Activated CD4-positive, alpha-beta T cell treated with anti-CD3 and anti-CD28 coated beads, Interleukin-2, amount 10 ng/mL, durations not matched to agents 24 days and 14 days (primary cell): ENCODE measurements at regions not wholly inside any gene's neighbourhood (a gene's known extent, or its start where the extent isn't known, plus 50 kb on each side); places are given as distances from the start of the nearest gene placed in this dataset.

Experiments
- DNase-seq: peaks from one replicate; pipeline ENCODE4 v3.0.0; 2022
- H3K27ac Mint-ChIP-seq: one replicate; pipeline ENCODE4 v1.8.0; 2022; ENCODE audit warnings: mild to moderate bottlenecking, mixed read lengths
- H3K27me3 Mint-ChIP-seq: one replicate; pipeline ENCODE4 v1.8.0; 2022; ENCODE audit warnings: mixed read lengths
- H3K36me3 Mint-ChIP-seq: one replicate; pipeline ENCODE4 v1.8.0; 2022; ENCODE audit warnings: low read depth, mild to moderate bottlenecking, mixed read lengths
- H3K4me1 Mint-ChIP-seq: one replicate; pipeline ENCODE4 v1.8.0; 2021; ENCODE audit warnings: mixed read lengths
- H3K4me3 Mint-ChIP-seq: one replicate; pipeline ENCODE4 v1.8.0; 2022; ENCODE audit warnings: mild to moderate bottlenecking, moderate library complexity, mixed read lengths
- H3K9me3 Mint-ChIP-seq: one replicate; pipeline ENCODE4 v1.8.0; 2021; ENCODE audit warnings: mixed read lengths
- intact Hi-C: fragments of 100-400 bp; cut with micrococcal nuclease; formaldehyde crosslinking; loops from one replicate; pipeline ENCODE4 v1.15.1; 2023

GRCh38 chr3:102206511-102207031 is 228.2 kb upstream of the ZPLD1 start:
- Mint-ChIP-seq H3K4me1 (no peaks in the 10 kb centered on the region), H3K4me3 (no peak overlapping the region), H3K27ac (no peak overlapping the region), H3K9me3 (peaks cover 25% of the 10 kb centered on the region), H3K36me3 (no peaks in the 10 kb centered on the region), H3K27me3 (peaks cover 6% of the 10 kb centered on the region)
- DNase-seq: peak; percentile 50
- intact Hi-C loops: no loop called here

- Mint-ChIP-seq H3K4me1 (no peaks in the 10 kb centered on the region), H3K27me3 (peaks cover 6% of the 10 kb centered on the region), H3K4me3 (no peak overlapping the region), H3K36me3 (no peaks in the 10 kb centered on the region), H3K9me3 (peaks cover 28% of the 10 kb centered on the region), H3K27ac (no peak overlapping the region)
- peak; percentile 26 for DNase-seq
- intact Hi-C loops: no loop called here
These were observed 227.7 kb upstream of the ZPLD1 start for GRCh38 chr3:102207151-102207571.

- H3K36me3 Mint-ChIP-seq: peaks cover 1% of the 10 kb centered on the region
These were observed 219.6 kb upstream of the ZPLD1 start for GRCh38 chr3:102215166-102215565.

GRCh38 chr3:102223132-102223531 is 211.7 kb upstream of the ZPLD1 start:
- intact Hi-C loops: loop anchor here (10.0 kb wide), 2 partner anchors 88 to 238 kb away; no protein-coding TSS in a partner anchor
- Mint-ChIP-seq H3K27me3 (peaks cover 15% of the 10 kb centered on the region), H3K36me3 (peaks cover 2% of the 10 kb centered on the region), H3K4me3 (no peak overlapping the region), H3K9me3 (peaks cover 10% of the 10 kb centered on the region), H3K4me1 (peaks cover 27% of the 10 kb centered on the region), H3K27ac (no peak overlapping the region)
- DNase-seq: peak; percentile 62

More at GRCh38 chr3:102215166-102215565, 219.6 kb upstream of the ZPLD1 start:
- intact Hi-C loops: no loop called here
- no peak overlapping the region for H3K27ac Mint-ChIP-seq
- H3K27me3 Mint-ChIP-seq: no peaks in the 10 kb centered on the region
- DNase-seq: no peak
- peaks cover 28% of the 10 kb centered on the region for H3K9me3 Mint-ChIP-seq
- no peaks in the 10 kb centered on the region for H3K4me1 Mint-ChIP-seq
- H3K4me3 Mint-ChIP-seq: no peak overlapping the region

GRCh38 chr3:102224171-102224570 is 210.6 kb upstream of the ZPLD1 start:
- peak; percentile 61 for DNase-seq
- intact Hi-C loops: loop anchor here (2.0 to 10.0 kb wide), 3 partner anchors 89 to 239 kb away; no protein-coding TSS in a partner anchor
- H3K4me3 Mint-ChIP-seq: no peak overlapping the region
- H3K27me3 Mint-ChIP-seq: peaks cover 17% of the 10 kb centered on the region
- no peak overlapping the region for H3K27ac Mint-ChIP-seq
- peaks cover 2% of the 10 kb centered on the region for H3K36me3 Mint-ChIP-seq
- peaks cover 6% of the 10 kb centered on the region for H3K9me3 Mint-ChIP-seq
- peaks cover 28% of the 10 kb centered on the region for H3K4me1 Mint-ChIP-seq

- H3K4me3 Mint-ChIP-seq: no peak overlapping the region
- peaks cover 6% of the 10 kb centered on the region for H3K9me3 Mint-ChIP-seq
- intact Hi-C loops: loop anchor here (1.0 to 10.0 kb wide), 7 partner anchors 90 to 528 kb away; no protein-coding TSS in a partner anchor
- H3K27ac Mint-ChIP-seq: no peak overlapping the region
- H3K4me1 Mint-ChIP-seq: peaks cover 30% of the 10 kb centered on the region
- no peak for DNase-seq
- peaks cover 2% of the 10 kb centered on the region for H3K36me3 Mint-ChIP-seq
- peaks cover 17% of the 10 kb centered on the region for H3K27me3 Mint-ChIP-seq
These were observed 209.8 kb upstream of the ZPLD1 start for GRCh38 chr3:102225005-102225404.

- intact Hi-C loops: loop anchor here (1.0 to 10.0 kb wide), 7 partner anchors 91 to 528 kb away; no protein-coding TSS in a partner anchor
- no peak overlapping the region for H3K27ac Mint-ChIP-seq
- H3K4me3 Mint-ChIP-seq: no peak overlapping the region
- H3K36me3 Mint-ChIP-seq: peaks cover 2% of the 10 kb centered on the region
- H3K27me3 Mint-ChIP-seq: peaks cover 17% of the 10 kb centered on the region
- H3K4me1 Mint-ChIP-seq: peaks cover 30% of the 10 kb centered on the region
- peak; percentile 62 for DNase-seq
- peaks cover 6% of the 10 kb centered on the region for H3K9me3 Mint-ChIP-seq
These were observed 209.2 kb upstream of the ZPLD1 start for GRCh38 chr3:102225407-102226132.

GRCh38 chr3:102226463-102226862 is 208.4 kb upstream of the ZPLD1 start:
- peaks cover 17% of the 10 kb centered on the region for H3K27me3 Mint-ChIP-seq
- peaks cover 29% of the 10 kb centered on the region for H3K4me1 Mint-ChIP-seq
- H3K4me3 Mint-ChIP-seq: no peak overlapping the region
- no peak overlapping the region for H3K27ac Mint-ChIP-seq
- peaks cover 4% of the 10 kb centered on the region for H3K9me3 Mint-ChIP-seq
- DNase-seq: no peak
- intact Hi-C loops: loop anchor here (5.0 to 10.0 kb wide), 4 partner anchors 92 to 529 kb away; no protein-coding TSS in a partner anchor
- H3K36me3 Mint-ChIP-seq: peaks cover under 1% of the 10 kb centered on the region

- H3K27me3 Mint-ChIP-seq: peaks cover 24% of the 10 kb centered on the region
- intact Hi-C loops: loop anchor here (1.0 to 10.0 kb wide), 6 partner anchors 94 to 532 kb away; no protein-coding TSS in a partner anchor
- H3K4me1 Mint-ChIP-seq: peaks cover 10% of the 10 kb centered on the region
- DNase-seq: peak; percentile 93
- no peaks in the 10 kb centered on the region for H3K9me3 Mint-ChIP-seq
- no peak overlapping the region for H3K4me3 Mint-ChIP-seq
- no peaks in the 10 kb centered on the region for H3K36me3 Mint-ChIP-seq
- H3K27ac Mint-ChIP-seq: no peak overlapping the region
These were observed 205.7 kb upstream of the ZPLD1 start for GRCh38 chr3:102229062-102229655.

- Mint-ChIP-seq H3K27me3 (peaks cover 32% of the 10 kb centered on the region), H3K9me3 (no peaks in the 10 kb centered on the region), H3K4me3 (no peak overlapping the region), H3K4me1 (peaks cover 6% of the 10 kb centered on the region), H3K27ac (no peak overlapping the region), H3K36me3 (no peaks in the 10 kb centered on the region)
- intact Hi-C loops: no loop called here
- no peak for DNase-seq
These were observed 204.8 kb upstream of the ZPLD1 start for GRCh38 chr3:102230057-102230456.

- peaks cover 28% of the 10 kb centered on the region for H3K27me3 Mint-ChIP-seq
- no peak for DNase-seq
- intact Hi-C loops: no loop called here
- no peaks in the 10 kb centered on the region for H3K9me3 Mint-ChIP-seq
- H3K4me1 Mint-ChIP-seq: peaks cover 3% of the 10 kb centered on the region
- H3K27ac Mint-ChIP-seq: no peak overlapping the region
- no peaks in the 10 kb centered on the region for H3K36me3 Mint-ChIP-seq
- no peak overlapping the region for H3K4me3 Mint-ChIP-seq
These were observed 200.9 kb upstream of the ZPLD1 start for GRCh38 chr3:102233881-102234280.

- Mint-ChIP-seq H3K9me3 (no peaks in the 10 kb centered on the region), H3K27me3 (peaks cover 38% of the 10 kb centered on the region), H3K4me3 (no peak overlapping the region), H3K36me3 (no peaks in the 10 kb centered on the region), H3K27ac (no peak overlapping the region), H3K4me1 (no peaks in the 10 kb centered on the region)
- intact Hi-C loops: no loop called here
- DNase-seq: peak; percentile 79
These were observed 199.1 kb upstream of the ZPLD1 start for GRCh38 chr3:102235679-102236078.

- DNase-seq: no peak
- no peaks in the 10 kb centered on the region for H3K4me1 Mint-ChIP-seq
- no peak overlapping the region for H3K4me3 Mint-ChIP-seq
- intact Hi-C loops: no loop called here
- no peak overlapping the region for H3K27ac Mint-ChIP-seq
- peaks cover 37% of the 10 kb centered on the region for H3K27me3 Mint-ChIP-seq
- H3K9me3 Mint-ChIP-seq: no peaks in the 10 kb centered on the region
- H3K36me3 Mint-ChIP-seq: no peaks in the 10 kb centered on the region
These were observed 197.6 kb upstream of the ZPLD1 start for GRCh38 chr3:102237181-102237580.

GRCh38 chr3:102237838-102238237 is 197.0 kb upstream of the ZPLD1 start:
- Mint-ChIP-seq H3K4me3 (no peak overlapping the region), H3K4me1 (no peaks in the 10 kb centered on the region), H3K27me3 (peaks cover 37% of the 10 kb centered on the region), H3K9me3 (no peaks in the 10 kb centered on the region), H3K27ac (no peak overlapping the region), H3K36me3 (no peaks in the 10 kb centered on the region)
- intact Hi-C loops: no loop called here
- no peak for DNase-seq
